HG03039 (cell line): ENCODE measurements at regions not wholly inside any gene's neighbourhood (a gene's known extent, or its start where the extent isn't known, plus 50 kb on each side); places are given as distances from the start of the nearest gene placed in this dataset.

Experiments
- ATAC-seq: cut with Tn5 transposase; IDR thresholded peaks from one replicate; pipeline ENCODE4 v1.9.1; 2021; ENCODE audit warnings: mild to moderate bottlenecking, moderate library complexity; ENCODE audit not compliant: unreplicated experiment

DNA sequence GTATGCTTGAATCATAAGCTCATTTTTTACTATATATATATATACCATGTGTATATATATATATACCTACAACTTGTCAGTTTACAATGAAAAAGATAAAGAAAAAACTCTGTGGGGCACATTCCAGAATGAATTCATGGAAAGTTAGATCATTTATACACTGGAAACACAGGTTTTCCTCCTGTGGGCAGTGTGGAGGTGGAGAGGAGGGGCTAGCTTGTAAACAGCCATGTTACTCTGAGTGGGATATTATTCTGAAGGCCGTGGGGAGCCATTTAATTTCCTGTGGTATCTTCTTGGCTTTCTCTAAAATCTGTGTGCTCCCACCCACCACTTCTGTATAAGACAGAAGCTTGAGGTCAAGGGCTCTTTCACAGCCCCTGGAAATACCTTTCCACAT is 273.4 kb upstream of the MTNR1B start:
- ATAC-seq: no peak

DNA sequence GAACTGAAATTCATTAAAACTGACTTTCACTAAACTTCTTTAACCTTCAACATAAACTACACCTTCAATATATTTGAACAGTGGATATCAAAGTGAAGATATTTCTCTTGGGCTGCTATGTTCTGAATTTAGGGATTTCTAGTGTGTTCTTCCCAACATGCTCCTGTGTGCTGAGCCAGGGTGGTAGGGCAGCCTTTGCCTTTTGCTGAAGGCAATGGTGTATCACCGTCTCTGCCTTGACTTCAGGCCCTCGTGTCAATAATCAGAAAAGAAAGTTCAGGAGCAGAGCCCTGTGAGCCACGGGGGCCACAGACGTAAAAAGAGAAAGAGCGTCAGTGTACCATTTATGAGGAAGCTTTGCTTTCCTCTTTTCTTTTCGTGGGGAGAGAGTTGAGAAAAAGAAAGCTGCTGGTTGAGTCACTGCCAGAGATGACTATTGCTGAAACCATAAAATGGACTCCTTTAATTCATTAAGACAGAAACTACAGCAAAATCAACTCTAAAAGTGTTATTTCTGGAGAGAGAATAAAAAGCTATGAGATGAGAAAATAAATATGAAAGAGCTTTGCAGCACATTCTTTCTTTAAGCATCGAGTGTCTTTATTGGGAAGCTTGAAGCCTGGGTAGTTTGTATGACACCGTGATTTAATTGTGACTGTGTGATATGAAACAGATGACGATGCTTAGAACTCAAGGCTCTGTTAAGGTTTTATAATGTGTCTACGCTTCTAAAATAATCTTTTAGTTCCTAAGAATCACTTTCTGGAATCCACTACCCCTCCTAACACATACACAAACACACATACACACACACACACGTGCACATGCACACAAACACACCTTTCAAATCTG is 271.8 kb upstream of the MTNR1B start:
- ATAC-seq: no peak

DNA sequence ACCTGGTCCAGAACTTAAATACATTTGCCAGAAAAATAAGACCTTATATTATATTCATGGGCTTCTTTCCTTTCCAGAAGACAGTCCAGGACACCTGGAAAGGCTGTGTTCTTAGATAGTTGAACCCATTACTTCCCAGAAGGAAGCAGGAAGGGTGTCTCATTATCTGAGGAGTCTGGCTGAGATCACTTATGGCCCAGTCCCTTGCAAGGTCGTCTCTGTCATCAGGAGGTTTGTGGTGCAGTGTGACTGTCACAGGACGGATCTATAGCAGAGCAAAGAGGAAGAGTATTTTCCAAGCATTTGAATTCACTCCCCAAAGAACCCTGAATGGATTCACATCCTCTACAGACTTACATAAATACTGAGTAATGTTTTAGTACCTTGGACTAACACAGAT is 270.7 kb upstream of the MTNR1B start:
- ATAC-seq: no peak

DNA sequence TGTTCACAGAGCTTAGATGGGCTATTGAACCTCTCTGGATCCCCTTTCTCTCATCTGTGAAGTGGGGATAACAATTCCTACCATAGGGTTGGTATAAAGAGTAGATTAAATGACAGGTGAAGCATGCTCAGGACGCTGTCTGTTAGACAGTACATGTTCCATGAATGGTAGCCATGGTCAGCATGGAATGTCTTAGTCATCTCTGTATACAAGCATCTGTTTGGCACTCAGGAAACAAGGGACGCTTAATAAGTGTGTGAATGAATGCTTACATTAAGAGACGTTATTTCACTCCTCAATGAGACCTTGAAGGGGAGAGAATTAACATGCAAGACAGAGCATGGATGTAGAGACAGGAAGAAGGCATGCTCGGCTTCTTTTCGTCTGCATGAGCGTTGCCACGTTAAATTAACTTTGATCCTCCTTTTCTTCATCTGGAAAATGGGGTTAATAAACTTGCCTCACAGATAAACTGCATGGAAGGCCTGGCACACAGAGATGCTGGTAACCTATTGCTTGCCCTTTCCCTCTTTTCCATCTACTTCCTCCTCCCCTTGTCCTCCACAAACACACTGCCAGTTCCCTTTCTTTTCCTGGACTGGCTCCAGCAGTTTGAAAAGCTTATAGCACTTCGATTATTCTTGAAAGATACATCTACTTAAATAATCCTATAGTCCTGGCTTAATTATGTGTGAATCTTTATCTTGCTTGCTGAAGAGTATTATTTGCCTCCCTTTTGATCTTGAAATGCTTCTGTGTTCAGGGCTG is 267.2 kb upstream of the MTNR1B start:
- ATAC-seq: no peak

DNA sequence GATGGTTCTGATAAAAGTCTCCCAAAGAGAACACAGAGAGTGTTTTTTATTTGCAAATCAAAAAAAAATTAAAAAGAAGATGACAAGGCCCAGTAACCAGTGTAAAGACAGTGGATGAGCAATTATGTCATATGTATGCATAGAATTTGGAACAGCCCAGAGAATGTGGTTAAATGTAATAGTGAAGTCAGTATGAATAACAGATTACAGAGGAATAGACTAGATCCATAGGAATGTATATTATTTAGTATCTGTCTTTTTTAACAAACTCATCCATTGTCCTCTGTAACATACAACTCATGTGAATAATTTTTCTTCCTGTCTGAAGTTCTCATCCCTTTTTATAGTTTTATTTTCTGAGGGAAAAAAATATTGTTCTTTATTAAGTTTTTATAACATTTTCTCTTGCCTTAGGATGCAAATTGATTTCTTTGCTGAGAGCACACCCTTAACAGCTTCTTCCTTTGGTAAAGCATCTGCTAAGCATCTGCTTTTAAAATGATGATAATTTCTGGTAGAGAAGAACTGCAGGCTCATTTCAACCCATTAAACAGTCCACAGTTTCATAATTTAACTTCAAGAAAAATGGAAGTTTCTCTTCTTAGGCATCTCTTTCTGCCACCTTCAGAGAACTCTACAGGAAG is 266.5 kb upstream of the MTNR1B start:
- ATAC-seq: no peak

DNA sequence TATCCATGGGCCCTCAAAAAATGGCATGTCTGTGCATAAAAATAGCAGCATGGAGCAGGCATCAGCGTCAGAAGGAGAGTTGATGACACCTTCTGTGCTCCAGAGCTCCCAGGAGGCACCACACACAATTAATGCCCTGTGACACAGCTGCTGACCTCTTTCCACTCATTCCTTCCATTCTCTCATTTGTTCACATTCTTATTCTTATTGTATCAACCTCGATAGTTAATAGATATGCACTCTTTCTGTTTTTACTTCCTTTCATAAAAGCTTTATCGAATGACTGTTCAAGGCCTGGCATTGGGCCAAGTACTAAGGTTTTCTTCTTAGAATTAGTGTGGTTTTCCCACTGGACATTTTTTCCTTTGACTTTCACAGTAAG is 266.0 kb upstream of the MTNR1B start:
- no peak for ATAC-seq

DNA sequence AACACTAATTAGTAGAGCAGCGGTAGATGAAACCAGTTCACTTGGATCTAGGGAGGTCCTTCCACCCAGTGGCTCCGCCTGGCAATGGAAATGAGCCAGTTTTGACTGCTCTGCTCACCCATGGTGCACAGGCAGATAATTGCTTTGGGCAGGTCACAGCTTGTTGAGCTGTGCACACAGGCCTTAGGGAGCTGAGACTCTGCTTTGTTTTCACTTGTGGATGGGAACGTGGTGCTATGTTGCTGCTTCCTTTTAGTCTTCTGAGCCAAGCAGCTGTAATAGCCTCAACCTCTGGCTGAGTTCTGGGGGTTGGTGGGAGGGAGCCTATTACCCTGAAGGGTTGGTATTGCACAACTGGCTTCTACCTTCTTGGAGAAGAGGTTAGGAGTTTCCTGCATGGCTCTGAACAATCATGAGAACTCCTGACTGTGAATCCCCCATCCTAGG is 262.3 kb upstream of the MTNR1B start:
- no peak for ATAC-seq

DNA sequence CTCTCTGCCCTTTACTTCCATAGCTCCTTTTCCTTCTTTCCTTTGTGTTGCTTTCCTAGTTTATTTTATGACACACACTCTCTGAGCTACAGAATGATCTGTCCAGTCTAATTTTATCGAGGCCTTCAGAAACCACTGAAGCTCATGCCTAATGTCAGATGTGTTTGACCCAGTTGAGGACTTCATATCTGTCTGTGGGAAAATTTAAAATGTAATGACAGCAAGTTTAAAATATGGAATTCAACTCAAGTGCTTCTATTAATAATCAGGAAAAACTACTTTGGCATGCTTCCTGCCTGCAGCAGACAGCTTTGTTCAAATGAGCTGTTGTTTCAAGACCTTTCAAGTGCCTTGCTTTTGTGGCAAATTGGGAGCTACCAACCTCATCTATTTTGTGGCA is 261.8 kb upstream of the MTNR1B start:
- no peak for ATAC-seq

DNA sequence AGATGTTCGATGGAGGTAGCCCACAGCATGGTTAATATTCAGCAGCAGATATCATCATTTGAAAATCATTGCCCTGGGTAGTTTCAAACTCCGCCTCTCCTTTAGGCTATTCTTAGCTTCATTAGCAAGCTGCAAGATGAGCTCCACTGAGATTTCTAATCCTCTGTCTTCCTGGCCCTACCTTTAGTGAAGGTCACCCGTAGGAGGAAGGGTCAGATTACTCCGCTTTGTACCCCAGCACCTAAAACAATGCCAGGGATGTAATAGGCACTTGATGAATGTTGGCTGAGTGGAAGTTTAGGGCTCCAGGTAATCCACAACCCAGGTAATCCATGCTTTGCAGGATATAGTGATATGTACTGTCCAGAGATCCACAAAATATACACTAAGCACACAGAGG is 260.1 kb upstream of the MTNR1B start:
- ATAC-seq: no peak

DNA sequence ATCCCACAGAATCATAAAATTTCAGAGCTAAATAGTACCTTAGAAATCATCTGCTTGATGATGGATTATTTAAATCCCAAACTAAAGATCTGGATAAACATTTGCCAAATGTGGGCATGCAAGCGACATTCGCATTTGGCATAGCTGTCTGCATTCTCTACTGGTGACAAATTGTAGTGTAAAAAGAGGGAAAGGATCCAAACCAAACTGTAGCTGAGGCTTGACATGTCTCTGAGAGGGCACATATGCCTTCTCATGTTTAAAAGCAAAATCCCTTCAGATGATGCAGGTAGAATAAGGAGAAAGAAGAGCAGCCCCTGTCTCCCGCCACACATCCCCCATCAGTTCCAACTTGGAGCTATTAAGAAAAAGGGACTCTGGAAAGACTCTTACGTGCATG is 257.5 kb upstream of the MTNR1B start:
- no peak for ATAC-seq

DNA sequence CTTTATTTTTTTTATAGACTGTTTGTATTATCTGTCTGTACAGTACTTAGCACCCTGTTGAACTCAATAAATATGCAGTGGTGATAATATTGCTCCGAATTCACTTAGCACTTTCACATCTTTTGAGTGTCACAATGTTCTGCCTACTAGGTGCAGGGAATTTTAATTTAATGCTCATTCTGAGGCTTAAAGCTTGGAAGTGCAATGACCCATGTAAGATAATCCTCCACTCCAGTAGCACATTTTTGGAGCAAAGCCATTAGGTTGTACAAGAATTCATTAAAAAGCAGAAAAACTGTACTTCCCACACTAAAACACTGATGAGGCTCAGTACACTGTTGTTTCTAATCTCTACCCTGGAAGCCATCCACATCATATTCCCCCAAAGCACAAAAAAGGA is 255.3 kb upstream of the MTNR1B start:
- ATAC-seq: no peak

DNA sequence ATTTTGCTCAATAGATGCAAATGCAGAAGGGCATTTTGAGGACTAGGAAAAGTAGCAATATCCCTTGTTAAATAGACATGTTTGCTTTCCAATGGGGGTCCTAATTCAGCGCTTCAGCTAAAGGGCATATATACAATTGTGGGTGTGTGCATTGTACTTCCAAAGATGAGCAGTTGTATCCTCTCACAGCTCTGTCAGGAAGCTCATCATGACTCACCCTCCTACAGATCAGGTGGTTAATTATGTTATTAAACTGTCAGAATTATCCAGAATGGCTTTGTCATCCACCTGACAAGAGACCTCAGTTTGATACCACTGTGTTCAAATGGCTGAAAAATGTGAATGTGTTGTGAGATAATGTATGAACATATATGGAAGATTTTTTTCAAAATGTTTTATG is 252.2 kb upstream of the MTNR1B start:
- no peak for ATAC-seq

DNA sequence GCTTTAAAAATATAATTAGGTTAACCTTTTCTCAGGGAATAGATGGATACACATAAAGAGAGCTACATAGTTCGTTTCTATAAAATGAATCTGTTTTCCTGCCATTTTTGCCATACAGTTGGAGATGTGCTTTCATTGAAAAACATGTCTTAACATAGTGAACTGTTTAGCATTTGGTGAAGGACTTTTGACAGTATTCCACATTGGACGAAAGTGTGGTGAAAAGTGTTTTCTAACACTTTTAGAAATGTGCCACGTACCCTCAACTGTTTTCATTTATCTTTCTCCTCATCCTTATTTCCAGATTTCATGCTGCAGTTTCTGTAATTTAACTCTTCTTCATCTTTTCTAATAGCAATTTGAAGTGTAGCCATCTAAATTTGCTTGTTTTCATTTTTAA is 249.1 kb upstream of the MTNR1B start:
- ATAC-seq: no peak

DNA sequence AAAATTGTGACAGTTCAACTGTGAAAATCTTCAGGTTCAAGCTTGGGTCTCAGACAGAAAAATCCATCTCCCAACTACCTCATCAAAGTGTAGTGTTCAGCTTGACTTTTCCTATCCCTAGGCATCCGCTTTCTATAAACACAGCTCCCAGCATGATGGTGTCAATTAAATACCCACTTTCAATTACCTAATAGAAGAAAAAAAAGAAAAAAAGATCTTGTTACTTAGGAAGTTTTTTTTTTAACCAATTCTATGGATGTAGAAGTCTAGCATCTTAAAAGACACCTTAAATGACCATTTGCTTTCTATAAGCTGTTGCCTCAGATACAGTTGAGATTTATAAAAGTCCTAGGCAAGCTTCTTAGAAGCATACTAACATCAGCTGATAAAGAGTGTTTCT is 244.1 kb upstream of the MTNR1B start:
- no peak for ATAC-seq

DNA sequence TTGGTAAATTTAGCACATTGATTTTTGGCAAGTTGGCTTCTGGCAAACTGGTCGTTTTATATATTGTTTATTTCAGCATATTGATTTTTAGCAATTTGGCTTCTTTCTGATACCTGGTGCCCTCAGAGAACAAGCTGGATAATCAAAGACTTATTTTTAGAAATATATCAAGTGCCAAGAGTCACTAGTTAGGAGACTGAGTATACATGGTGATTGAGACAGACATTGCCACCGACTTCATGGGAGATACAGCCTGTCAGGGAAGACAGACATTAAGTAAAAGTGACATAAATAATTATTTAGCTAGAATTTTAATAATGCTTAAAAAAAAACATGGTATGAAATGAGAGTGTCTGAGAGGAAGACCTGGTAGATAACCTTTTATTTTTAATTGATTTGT is 242.3 kb upstream of the MTNR1B start:
- no peak for ATAC-seq

DNA sequence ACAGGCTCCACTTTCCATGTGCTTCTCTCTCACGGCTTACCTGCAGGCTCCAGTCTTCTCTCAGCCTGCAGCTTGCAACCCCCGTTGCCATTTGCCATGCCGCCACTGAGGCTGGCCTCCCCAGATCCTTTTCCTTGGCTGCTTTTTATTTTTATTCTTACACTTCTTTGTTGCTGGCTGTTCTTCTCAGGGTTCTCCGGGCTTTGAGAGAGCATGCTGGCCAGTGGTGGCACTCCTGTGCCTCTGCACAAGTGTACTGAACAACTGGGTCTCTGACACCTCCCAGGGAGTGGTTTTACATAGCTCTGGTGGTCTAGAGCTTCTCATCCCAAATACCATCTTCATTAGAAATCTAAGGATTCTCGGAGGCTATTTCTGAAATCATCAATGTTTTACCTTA is 241.7 kb upstream of the MTNR1B start:
- no peak for ATAC-seq

DNA sequence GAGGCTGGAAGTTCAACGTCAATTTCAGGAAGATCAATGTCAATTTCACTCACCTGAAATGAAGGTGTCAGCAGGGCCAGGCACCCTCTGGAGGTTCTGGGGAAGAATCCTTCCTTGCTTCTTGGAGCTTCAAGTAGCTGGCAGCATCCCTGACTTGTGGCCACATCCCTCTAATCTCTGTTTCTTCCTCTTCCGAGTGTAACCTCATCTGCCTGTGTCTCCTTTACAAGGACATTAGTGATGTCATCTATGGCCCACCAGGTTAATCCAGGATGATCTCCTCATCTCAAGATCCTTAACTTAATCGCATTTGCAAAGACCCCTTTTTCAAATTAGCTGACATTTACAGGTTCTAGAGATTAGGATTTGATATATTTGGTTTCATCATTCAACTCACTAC is 240.8 kb upstream of the MTNR1B start:
- no peak for ATAC-seq

DNA sequence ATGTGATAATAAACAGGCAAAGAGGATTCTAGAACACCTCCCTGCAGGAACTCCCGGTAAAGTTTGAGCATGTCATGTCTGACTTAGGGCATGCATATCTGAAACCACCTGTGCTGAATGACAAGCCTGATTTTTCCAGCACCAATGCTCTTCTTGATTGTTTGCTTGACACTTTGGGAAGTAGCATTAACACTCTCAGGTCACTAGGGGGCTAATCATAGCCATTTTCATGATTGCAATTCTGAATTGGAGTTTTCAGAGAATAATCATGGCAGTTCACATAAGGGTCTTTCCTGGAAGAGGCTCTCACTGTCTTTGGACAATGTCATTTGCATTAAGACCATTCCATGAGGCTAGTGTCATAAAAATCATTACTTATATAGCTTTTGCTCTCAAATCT is 234.4 kb upstream of the MTNR1B start:
- no peak for ATAC-seq

DNA sequence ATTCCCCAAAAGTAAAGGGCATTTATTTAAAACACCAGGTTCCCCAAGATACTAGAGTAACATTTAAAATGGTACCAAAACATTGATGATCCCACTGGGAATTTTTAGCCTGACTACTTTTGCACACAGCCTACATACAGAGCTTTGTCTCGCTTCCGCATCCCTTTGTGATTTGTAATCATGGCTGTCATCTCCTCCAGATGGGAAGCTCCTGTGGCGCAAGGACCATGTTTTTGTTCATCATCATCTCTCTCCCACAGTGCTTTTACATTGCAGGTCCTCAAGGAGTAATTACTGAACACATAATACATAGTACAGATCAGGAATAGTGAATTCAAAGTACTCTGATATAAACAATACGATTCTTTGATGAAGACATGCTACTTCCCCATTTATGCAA is 231.2 kb upstream of the MTNR1B start:
- ATAC-seq: no peak

DNA sequence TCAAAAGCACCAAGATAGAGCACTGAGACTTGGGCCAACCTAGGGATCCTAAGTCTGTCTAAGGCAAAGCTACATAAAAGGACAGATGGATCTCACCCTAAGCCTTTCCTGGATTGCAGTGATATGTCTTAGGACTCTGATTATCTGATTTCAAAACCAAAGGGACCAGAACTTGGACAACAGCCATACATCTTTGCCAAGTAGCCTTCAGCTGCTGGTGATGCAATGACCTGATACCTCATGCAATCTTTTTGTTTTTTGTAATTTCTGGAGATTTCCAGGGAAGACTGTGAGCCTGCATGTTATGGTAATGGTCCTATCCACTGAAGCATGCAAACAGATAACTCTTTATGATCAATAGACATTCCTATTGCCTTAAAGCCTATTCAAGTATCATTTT is 230.4 kb upstream of the MTNR1B start:
- ATAC-seq: no peak

DNA sequence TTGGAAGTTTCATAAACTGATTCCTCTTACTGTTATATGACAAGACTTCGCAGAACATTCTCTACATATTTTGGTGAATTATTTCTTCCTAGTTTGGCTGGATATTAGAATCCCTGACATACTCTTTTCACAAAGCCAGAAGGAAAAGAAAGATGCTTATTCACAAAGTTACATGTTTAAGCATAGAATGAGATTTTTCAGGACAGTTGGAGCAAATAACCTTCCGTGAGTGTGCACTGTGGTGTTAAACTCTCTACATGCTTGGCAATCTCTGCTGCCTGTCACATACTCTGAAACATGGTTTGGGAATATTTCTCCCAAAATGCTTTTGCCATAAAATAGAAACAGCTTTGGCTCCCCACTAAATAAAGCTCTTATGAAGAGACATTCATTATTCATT is 230.0 kb upstream of the MTNR1B start:
- no peak for ATAC-seq

DNA sequence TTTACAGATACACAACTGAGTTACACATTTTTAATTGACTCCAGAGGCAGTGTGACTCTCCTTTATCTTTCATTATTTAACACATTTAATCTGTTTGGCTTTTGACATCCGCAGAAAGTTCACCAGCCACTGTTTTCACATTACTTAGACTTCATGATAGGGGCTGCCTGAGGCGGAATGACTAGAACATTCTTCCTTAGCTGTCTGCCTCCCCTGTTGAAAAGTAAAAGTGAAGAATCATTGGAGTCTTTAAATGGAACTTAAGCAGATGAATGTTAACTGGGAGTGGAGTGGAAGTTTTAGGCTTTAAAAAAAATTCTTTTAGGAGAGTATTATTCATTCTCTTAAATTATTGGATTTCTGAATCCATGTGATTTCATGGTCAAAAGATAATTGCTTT is 229.2 kb upstream of the MTNR1B start:
- no peak for ATAC-seq
